Stomach (tissue), 4 donors: ENCODE measurements at regions not wholly inside any gene's neighbourhood (a gene's known extent, or its start where the extent isn't known, plus 50 kb on each side); places are given as distances from the start of the nearest gene placed in this dataset.

Source experiments
- POLR2AphosphoS5 ChIP-seq, 3 donors: sonication (generic); formaldehyde crosslinking; IDR thresholded peaks; one replicate each; pipeline ENCODE4 v1.6.1; 2016; ENCODE audit warnings: antibody characterized with exemption in 3 of 3
- TF ChIP-seq, protein P1 (sequence below), 7 experiments: fragments of 450-650 bp in 4 of 7; fragments of 200-600 bp in 3 of 7; sonication (generic) in 3 of 7; IDR thresholded peaks; one replicate each; pipeline ENCODE4 v1.5.1; 2016 to 2019; ENCODE audit warnings: antibody characterized with exemption in 7 of 7, control low read depth in 2 of 7, mild to moderate bottlenecking in 1 of 7

DNA sequence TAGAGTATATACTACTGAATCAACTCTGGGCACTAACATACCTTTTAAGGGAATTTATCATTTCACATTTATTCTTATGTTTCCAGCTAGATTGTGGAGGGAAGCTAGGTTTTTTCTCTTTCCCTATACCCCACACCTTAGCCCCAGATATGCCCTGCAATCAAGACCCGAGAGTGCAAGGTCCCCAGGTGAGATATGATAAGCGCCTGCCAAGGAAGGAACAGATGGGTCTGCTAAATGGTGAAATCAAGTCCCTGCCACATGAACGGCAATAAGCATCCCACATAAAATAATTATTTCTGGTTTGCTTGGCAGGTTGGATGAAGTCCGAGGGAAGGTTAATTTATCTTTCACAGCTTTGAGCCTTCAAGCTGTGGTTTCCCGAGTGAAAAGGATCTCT lies 195.5 kb downstream of the TOX3 start:
- TF ChIP-seq, protein P1, sequence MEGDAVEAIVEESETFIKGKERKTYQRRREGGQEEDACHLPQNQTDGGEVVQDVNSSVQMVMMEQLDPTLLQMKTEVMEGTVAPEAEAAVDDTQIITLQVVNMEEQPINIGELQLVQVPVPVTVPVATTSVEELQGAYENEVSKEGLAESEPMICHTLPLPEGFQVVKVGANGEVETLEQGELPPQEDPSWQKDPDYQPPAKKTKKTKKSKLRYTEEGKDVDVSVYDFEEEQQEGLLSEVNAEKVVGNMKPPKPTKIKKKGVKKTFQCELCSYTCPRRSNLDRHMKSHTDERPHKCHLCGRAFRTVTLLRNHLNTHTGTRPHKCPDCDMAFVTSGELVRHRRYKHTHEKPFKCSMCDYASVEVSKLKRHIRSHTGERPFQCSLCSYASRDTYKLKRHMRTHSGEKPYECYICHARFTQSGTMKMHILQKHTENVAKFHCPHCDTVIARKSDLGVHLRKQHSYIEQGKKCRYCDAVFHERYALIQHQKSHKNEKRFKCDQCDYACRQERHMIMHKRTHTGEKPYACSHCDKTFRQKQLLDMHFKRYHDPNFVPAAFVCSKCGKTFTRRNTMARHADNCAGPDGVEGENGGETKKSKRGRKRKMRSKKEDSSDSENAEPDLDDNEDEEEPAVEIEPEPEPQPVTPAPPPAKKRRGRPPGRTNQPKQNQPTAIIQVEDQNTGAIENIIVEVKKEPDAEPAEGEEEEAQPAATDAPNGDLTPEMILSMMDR (IDR thresholded peaks at IDR 0.05), result no peak
- no peak for TF ChIP-seq POLR2AphosphoS5 (IDR thresholded peaks at IDR 0.05)
